ENCODE measurements at regions not wholly inside any gene's neighbourhood (a gene's known extent, or its start where the extent isn't known, plus 50 kb on each side); places are given as distances from the start of the nearest gene placed in this dataset.

DNA sequence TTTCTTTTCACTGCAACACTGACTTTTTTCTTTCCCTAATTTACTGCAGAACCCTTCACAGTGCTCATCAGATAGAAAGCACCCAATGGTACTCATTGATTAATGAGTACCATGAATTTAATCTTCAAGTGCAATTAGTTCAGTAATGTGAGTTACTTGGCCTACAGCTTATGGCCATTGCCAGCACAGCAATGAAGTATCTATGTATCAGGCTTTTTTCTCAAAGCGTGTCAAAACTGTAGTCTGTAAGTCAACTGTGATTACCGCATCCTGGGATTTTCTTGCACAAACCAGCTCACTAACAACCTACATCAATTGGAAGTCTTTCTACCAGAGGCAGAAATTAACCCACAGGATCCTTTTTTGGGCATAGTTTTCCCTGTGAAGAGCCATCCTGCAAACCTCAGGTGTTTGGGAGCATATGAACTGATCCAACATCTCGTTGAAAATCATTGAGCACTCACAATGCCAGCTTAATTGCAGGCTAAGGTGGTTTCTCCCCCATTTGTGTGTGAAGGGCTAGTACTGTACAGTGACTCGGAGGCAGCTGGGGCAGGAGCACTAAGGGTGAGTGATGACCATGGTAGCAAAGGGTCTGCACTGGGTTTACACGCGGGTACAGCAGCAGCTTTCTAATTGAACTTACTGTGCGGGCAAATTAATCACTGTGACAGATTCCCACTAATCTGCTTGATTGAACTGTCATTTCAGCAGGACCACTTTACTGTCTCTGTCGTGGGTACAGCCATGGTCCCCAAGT is 619.3 kb downstream of the SNAPC1 start:
- intact Hi-C loops (cut with micrococcal nuclease), result no loop called here
- no TSS peak for BruUV-seq (replicated peaks)
- ChIA-PET CTCF (ENCODE audit: low intra/inter-chr PET ratio) (no interaction called here), POLR2A (no interaction called here)
- Histone ChIP-seq H3K9me3 (replicated peaks; ENCODE audit: control insufficient read depth, insufficient read depth, low read depth, low read length) (no peaks in the 10 kb centered on the region; the same call in 1 of the 2 replicates), H3K27me3 (ENCODE audit: control insufficient read depth in 2 of 2, insufficient read depth in 2 of 2, low read length in 2 of 2) (no peaks in the 10 kb centered on the region), H3K4me3 (no peak overlapping the region), H3K79me2 (ENCODE audit: control insufficient read depth, insufficient read depth, low read length) (no peaks in the 10 kb centered on the region), H3K9ac (ENCODE audit: insufficient read depth in 1 of 2, low read depth in 2 of 2, low read length in 2 of 2) (no peak overlapping the region), H4K20me1 (replicated peaks; ENCODE audit: control insufficient read depth, insufficient read depth, low read length) (no peaks in the 10 kb centered on the region), H3K9me1 (ENCODE audit: control insufficient read depth, insufficient read depth, low read length) (no peaks in the 10 kb centered on the region), H3K4me2 (ENCODE audit: insufficient read depth, low read length) (no peak overlapping the region), H2AFZ (ENCODE audit: low read depth, low read length) (no peak overlapping the region), H3K36me3 (ENCODE audit: control insufficient read depth, insufficient read depth, low read length) (no peaks in the 10 kb centered on the region), H3K4me1 (replicated peaks in 1 of 2; ENCODE audit: control insufficient read depth in 2 of 2, insufficient read depth in 2 of 2, low read length in 2 of 2) (no peaks in the 10 kb centered on the region), H3K27ac (ENCODE audit: extremely low read depth, low read depth, low read length) (no peak overlapping the region)
- 0% methylated on average over 8 of the region's 8 CpGs for WGBS (ENCODE audit: insufficient coverage, low coverage, missing lambda C conversion rate)
- DNase-seq (ENCODE audit: extremely low read depth in 1 of 4, low spot score in 3 of 4) (no peak), ATAC-seq (no peak), FAIRE-seq (no peak)
- in situ Hi-C loops (cut with MboI), result no loop called here
- TF ChIP-seq POLR2A (conservative IDR thresholded peaks at IDR 0.05) (no peak), BCOR (IDR thresholded peaks at IDR 0.05) (no peak), BHLHE40 (IDR thresholded peaks at IDR 0.05; ENCODE audit: low read length) (no peak), ERF (CRISPR knock-in tag; IDR thresholded peaks at IDR 0.05) (no peak), MBD2 (IDR thresholded peaks at IDR 0.05; ENCODE audit: borderline replicate concordance, low read depth) (no peak)

DNA sequence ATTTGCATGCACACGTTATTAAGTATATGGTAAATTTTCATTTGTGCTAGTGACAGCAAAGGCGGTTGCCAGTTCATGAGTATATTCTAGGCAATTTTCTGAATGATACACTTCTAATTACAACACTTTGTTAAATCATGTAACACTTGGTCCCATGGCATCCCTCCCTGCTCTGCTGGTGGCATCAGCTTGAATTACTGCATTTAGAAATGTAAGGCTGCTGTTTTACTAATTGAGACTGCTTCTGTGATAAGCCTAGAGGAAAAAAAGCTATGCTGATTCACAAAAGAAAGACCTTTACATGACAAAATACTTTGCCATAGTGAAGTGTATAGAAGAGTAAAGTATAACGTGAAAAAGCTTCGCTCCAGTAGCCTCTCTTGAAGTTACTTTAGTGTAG is 636.1 kb downstream of the KCNH5 start:
- WGBS (ENCODE audit: insufficient coverage, low coverage, missing lambda C conversion rate), result 0% methylated on average over 4 of the region's 4 CpGs
- in situ Hi-C loops (cut with MboI) (no loop called here), intact Hi-C loops (cut with micrococcal nuclease) (no loop called here)
- Histone ChIP-seq H3K27ac (ENCODE audit: extremely low read depth, low read depth, low read length) (no peak overlapping the region), H2AFZ (ENCODE audit: low read depth, low read length) (no peak overlapping the region), H3K9ac (ENCODE audit: insufficient read depth in 1 of 2, low read depth in 2 of 2, low read length in 2 of 2) (no peak overlapping the region), H3K4me1 (replicated peaks in 1 of 2; ENCODE audit: control insufficient read depth in 2 of 2, insufficient read depth in 2 of 2, low read length in 2 of 2) (no peaks in the 10 kb centered on the region), H3K27me3 (ENCODE audit: control insufficient read depth in 2 of 2, insufficient read depth in 2 of 2, low read length in 2 of 2) (no peaks in the 10 kb centered on the region), H3K4me2 (ENCODE audit: insufficient read depth, low read length) (no peak overlapping the region), H3K36me3 (ENCODE audit: control insufficient read depth, insufficient read depth, low read length) (no peaks in the 10 kb centered on the region), H3K4me3 (no peak overlapping the region), H3K9me3 (replicated peaks; ENCODE audit: control insufficient read depth, insufficient read depth, low read depth, low read length) (no peaks in the 10 kb centered on the region), H3K9me1 (ENCODE audit: control insufficient read depth, insufficient read depth, low read length) (no peaks in the 10 kb centered on the region), H3K79me2 (ENCODE audit: control insufficient read depth, insufficient read depth, low read length) (no peaks in the 10 kb centered on the region), H4K20me1 (replicated peaks; ENCODE audit: control insufficient read depth, insufficient read depth, low read length) (no peaks in the 10 kb centered on the region)
- no peak for ATAC-seq
- ChIA-PET POLR2A (no interaction called here), CTCF (ENCODE audit: low intra/inter-chr PET ratio) (no interaction called here)
- no peak for FAIRE-seq
- no peak for DNase-seq (ENCODE audit: extremely low read depth in 1 of 4, low spot score in 3 of 4)
- BruUV-seq (replicated peaks), result no TSS peak
- TF ChIP-seq FOXJ2 (tag; IDR thresholded peaks at IDR 0.05) (no peak), DDX20 (tag; IDR thresholded peaks at IDR 0.05; ENCODE audit: low read depth) (no peak), ARID1B (IDR thresholded peaks at IDR 0.05) (no peak), SMARCB1 (IDR thresholded peaks at IDR 0.05; ENCODE audit: insufficient read length, low read depth) (no peak)
- TF ChIP-seq, protein P1, sequence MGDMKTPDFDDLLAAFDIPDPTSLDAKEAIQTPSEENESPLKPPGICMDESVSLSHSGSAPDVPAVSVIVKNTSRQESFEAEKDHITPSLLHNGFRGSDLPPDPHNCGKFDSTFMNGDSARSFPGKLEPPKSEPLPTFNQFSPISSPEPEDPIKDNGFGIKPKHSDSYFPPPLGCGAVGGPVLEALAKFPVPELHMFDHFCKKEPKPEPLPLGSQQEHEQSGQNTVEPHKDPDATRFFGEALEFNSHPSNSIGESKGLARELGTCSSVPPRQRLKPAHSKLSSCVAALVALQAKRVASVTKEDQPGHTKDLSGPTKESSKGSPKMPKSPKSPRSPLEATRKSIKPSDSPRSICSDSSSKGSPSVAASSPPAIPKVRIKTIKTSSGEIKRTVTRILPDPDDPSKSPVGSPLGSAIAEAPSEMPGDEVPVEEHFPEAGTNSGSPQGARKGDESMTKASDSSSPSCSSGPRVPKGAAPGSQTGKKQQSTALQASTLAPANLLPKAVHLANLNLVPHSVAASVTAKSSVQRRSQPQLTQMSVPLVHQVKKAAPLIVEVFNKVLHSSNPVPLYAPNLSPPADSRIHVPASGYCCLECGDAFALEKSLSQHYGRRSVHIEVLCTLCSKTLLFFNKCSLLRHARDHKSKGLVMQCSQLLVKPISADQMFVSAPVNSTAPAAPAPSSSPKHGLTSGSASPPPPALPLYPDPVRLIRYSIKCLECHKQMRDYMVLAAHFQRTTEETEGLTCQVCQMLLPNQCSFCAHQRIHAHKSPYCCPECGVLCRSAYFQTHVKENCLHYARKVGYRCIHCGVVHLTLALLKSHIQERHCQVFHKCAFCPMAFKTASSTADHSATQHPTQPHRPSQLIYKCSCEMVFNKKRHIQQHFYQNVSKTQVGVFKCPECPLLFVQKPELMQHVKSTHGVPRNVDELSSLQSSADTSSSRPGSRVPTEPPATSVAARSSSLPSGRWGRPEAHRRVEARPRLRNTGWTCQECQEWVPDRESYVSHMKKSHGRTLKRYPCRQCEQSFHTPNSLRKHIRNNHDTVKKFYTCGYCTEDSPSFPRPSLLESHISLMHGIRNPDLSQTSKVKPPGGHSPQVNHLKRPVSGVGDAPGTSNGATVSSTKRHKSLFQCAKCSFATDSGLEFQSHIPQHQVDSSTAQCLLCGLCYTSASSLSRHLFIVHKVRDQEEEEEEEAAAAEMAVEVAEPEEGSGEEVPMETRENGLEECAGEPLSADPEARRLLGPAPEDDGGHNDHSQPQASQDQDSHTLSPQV (IDR thresholded peaks at IDR 0.05), result no peak
- TF ChIP-seq, protein P2, sequence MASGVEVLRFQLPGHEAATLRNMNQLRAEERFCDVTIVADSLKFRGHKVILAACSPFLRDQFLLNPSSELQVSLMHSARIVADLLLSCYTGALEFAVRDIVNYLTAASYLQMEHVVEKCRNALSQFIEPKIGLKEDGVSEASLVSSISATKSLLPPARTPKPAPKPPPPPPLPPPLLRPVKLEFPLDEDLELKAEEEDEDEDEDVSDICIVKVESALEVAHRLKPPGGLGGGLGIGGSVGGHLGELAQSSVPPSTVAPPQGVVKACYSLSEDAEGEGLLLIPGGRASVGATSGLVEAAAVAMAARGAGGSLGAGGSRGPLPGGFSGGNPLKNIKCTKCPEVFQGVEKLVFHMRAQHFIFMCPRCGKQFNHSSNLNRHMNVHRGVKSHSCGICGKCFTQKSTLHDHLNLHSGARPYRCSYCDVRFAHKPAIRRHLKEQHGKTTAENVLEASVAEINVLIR (CRISPR knock-in tag; IDR thresholded peaks at IDR 0.05), result no peak
